Endothelial cell of umbilical vein (primary cell): ENCODE measurements at regions not wholly inside any gene's neighbourhood (a gene's known extent, or its start where the extent isn't known, plus 50 kb on each side); places are given as distances from the start of the nearest gene placed in this dataset.

Experiments used
- BruUV-seq: library from RNA; stranded (reverse); fragments of 400-500 nt; replicated peaks from 2 replicates; lab custom pipeline; 2021; lab: Mats Ljungman, UMichigan
- CTCF ChIA-PET: fragments of 300-600, 350-600 bp; sonication (Branson Sonifier 250); formaldehyde crosslinking; loops from one replicate; lab custom pipeline; 2021; ENCODE audit warnings: antibody characterized with exemption, inconsistent platforms; lab: Charles Lee
- POLR2A ChIA-PET: fragments of 300-600, 350-600 bp; sonication (Branson Sonifier 250); formaldehyde crosslinking; loops from one replicate; lab custom pipeline; 2021; ENCODE audit warnings: antibody characterized with exemption, inconsistent platforms; lab: Charles Lee
- DNase-seq: peaks from one replicate; pipeline ENCODE4 v3.0.0-alpha.2; 2011; ENCODE audit warnings: low read depth, low spot score
- FAIRE-seq: peaks from 2 replicates; lab custom pipeline; 2011; peaks lifted over from hg19 to GRCh38; lab: Jason Lieb, UNC
- H2AFZ ChIP-seq: 2 replicates; pipeline ENCODE4 v1.6.0; 2012; ENCODE audit warnings: low read depth, low read length, control low read depth, inconsistent platforms
- H3K27ac ChIP-seq: 2 replicates; pipeline ENCODE4 v1.5.1; 2011; ENCODE audit warnings: low read depth, mild to moderate bottlenecking, control low read depth, low read length, moderate library complexity; ENCODE audit not compliant: insufficient read depth
- H3K27me3 ChIP-seq, 2 experiments: 2 replicates each; pipeline versions ENCODE4 v1.6.0 to v1.6.1; 2011; ENCODE audit warnings: low read length in 2 of 2, mixed read lengths in 1 of 2; ENCODE audit not compliant: control insufficient read depth in 2 of 2, insufficient read depth in 2 of 2
- H3K36me3 ChIP-seq, 2 experiments: 2 replicates in 1 of 2; 3 replicates in 1 of 2; pipeline ENCODE4 v1.5.1; 2011; ENCODE audit warnings: low read length in 2 of 2, mild to moderate bottlenecking in 1 of 2, moderate library complexity in 1 of 2; ENCODE audit not compliant: control insufficient read depth in 2 of 2, insufficient read depth in 2 of 2; ENCODE audit errors: extremely low read depth in 1 of 2
- H3K4me1 ChIP-seq: 3 replicates; pipeline ENCODE4 v1.5.1; 2011; ENCODE audit warnings: mild to moderate bottlenecking, low read length; ENCODE audit not compliant: control insufficient read depth, insufficient read depth; ENCODE audit errors: extremely low read depth
- H3K4me2 ChIP-seq: 2 replicates; pipeline ENCODE4 v1.6.1; 2011; ENCODE audit warnings: low read length, control low read depth, mixed read lengths; ENCODE audit not compliant: insufficient read depth
- H3K4me3 ChIP-seq, 3 experiments: fragments of 200-600 bp in 1 of 3; sonication (generic), shearing (Covaris generic) in 1 of 3; replicated peaks in 1 of 3; 2 replicates each; pipeline ENCODE4 v1.5.1; 2011 to 2016; ENCODE audit warnings: control low read depth in 3 of 3, low read length in 3 of 3, mild to moderate bottlenecking in 2 of 3, inconsistent platforms in 1 of 3, low read depth in 1 of 3, moderate library complexity in 1 of 3; ENCODE audit not compliant: insufficient read depth in 1 of 3
- H3K79me2 ChIP-seq: 2 replicates; pipeline ENCODE4 v1.6.0; 2012; ENCODE audit warnings: low read length, inconsistent platforms; ENCODE audit not compliant: control insufficient read depth, insufficient read depth
- H3K9ac ChIP-seq: replicated peaks from 2 replicates; pipeline ENCODE3; 2011; ENCODE audit warnings: low read length, control low read depth; ENCODE audit not compliant: insufficient read depth; ENCODE audit errors: extremely low read depth
- H3K9me1 ChIP-seq: replicated peaks from 3 replicates; pipeline ENCODE4 v1.6.0; 2011; ENCODE audit warnings: mild to moderate bottlenecking, low read length; ENCODE audit not compliant: control insufficient read depth, insufficient read depth; ENCODE audit errors: extremely low read depth
- H3K9me3 ChIP-seq: replicated peaks from 2 replicates; pipeline ENCODE4 v1.5.1; 2012; ENCODE audit warnings: low read length, inconsistent platforms; ENCODE audit not compliant: control insufficient read depth, insufficient read depth
- H4K20me1 ChIP-seq: replicated peaks from 2 replicates; pipeline ENCODE3; 2011; ENCODE audit warnings: mild to moderate bottlenecking, low read length; ENCODE audit not compliant: control insufficient read depth, insufficient read depth; ENCODE audit errors: extremely low read depth
- CTCF ChIP-seq, 2 donors: IDR thresholded peaks; 1 replicate in 1 of 2; 2 replicates in 1 of 2; pipeline ENCODE4 v1.5.1; 2011; ENCODE audit warnings: low read length in 2 of 2, mild to moderate bottlenecking in 2 of 2, moderate library complexity in 2 of 2, control low read depth in 1 of 2, inconsistent platforms in 1 of 2, low read depth in 1 of 2; ENCODE audit not compliant: insufficient read depth in 1 of 2; ENCODE audit errors: extremely low read depth in 1 of 2
- EZH2 ChIP-seq: IDR thresholded peaks from 2 replicates; pipeline ENCODE4 v1.6.1; 2012; ENCODE audit warnings: borderline replicate concordance, low read depth, mild to moderate bottlenecking, moderate library complexity, low read length, inconsistent platforms; ENCODE audit not compliant: severe bottlenecking
- FOS ChIP-seq: IDR thresholded peaks from 2 replicates; pipeline ENCODE4 v1.6.1; 2011; ENCODE audit warnings: mild to moderate bottlenecking, low read length, moderate library complexity, borderline replicate concordance; ENCODE audit not compliant: insufficient read depth
- GATA2 ChIP-seq: IDR thresholded peaks from 2 replicates; pipeline ENCODE4 v1.7.0; 2011; ENCODE audit warnings: low read depth, mild to moderate bottlenecking, moderate library complexity, mixed read lengths, low read length; ENCODE audit not compliant: insufficient read length, insufficient read depth
- JUN ChIP-seq: IDR thresholded peaks from 2 replicates; pipeline ENCODE4 v1.6.1; 2011; ENCODE audit warnings: borderline replicate concordance, low read depth; ENCODE audit not compliant: insufficient read length, insufficient read depth
- MAX ChIP-seq: IDR thresholded peaks from 2 replicates; pipeline ENCODE4 v1.6.1; 2011; ENCODE audit not compliant: insufficient read depth, insufficient read length
- MYC ChIP-seq: IDR thresholded peaks from one replicate; pipeline ENCODE4 v1.6.1; 2011; ENCODE audit warnings: mild to moderate bottlenecking, low read depth, low read length
- POLR2A ChIP-seq: IDR thresholded peaks from 2 replicates; pipeline ENCODE4 v1.6.1; 2012; ENCODE audit warnings: low read depth, mild to moderate bottlenecking, control low read depth, low read length
- POLR2AphosphoS5 ChIP-seq: IDR thresholded peaks from 2 replicates; pipeline ENCODE4 v1.6.1; 2012; ENCODE audit warnings: low read depth, mild to moderate bottlenecking, control low read depth, low read length, moderate library complexity; ENCODE audit not compliant: insufficient read depth
- dilution Hi-C: fragments of 300-500 bp; cut with MboI; formaldehyde crosslinking; loops from one replicate; pipeline ENCODE4 v1.15.0; 2019; ENCODE audit warnings: low sequenced_read_pairs; ENCODE audit not compliant: extremely low pct_ligation_motif_present
- intact Hi-C: fragments of 100-400 bp; cut with micrococcal nuclease; formaldehyde crosslinking; loops from one replicate; pipeline ENCODE4 v1.10.0; 2022

- Histone ChIP-seq H3K27ac (no peak overlapping the region), H3K4me3 (no peak overlapping the region), H3K9ac (no peak overlapping the region), H3K9me3 (no peaks in the 10 kb centered on the region), H3K27me3 (no peaks in the 10 kb centered on the region), H3K36me3 (no peaks in the 10 kb centered on the region), H3K4me2 (no peak overlapping the region), H3K79me2 (no peaks in the 10 kb centered on the region), H3K4me1 (no peaks in the 10 kb centered on the region), H3K9me1 (no peaks in the 10 kb centered on the region), H4K20me1 (no peaks in the 10 kb centered on the region), H2AFZ (no peak overlapping the region)
- FAIRE-seq = no peak
- no peak for TF ChIP-seq MAX
- TF ChIP-seq POLR2A = no peak
- TF ChIP-seq JUN = no peak
- TF ChIP-seq EZH2 = no peak
- TF ChIP-seq FOS = no peak
- TF ChIP-seq CTCF (IDR thresholded peaks at IDR 0.05; ENCODE audit: extremely low read depth in 1 of 2, insufficient read depth in 1 of 2, low read depth in 1 of 2, low read length in 2 of 2) = no peak
- TF ChIP-seq GATA2 = no peak
- no peak for TF ChIP-seq MYC
- TF ChIP-seq POLR2AphosphoS5 = no peak
- ChIA-PET POLR2A (no interaction called here), CTCF (interaction anchor here (1.6 kb wide), 1 partner anchor 9 kb away, joined by 4 read pairs; no protein-coding TSS in a partner anchor)
- DNase-seq = no peak
- no TSS peak for BruUV-seq
- intact Hi-C loops = no loop called here
- dilution Hi-C loops = no loop called here
Measured at GRCh38 chr9:89820337-89820736, 215.5 kb downstream of the GADD45G start.
